Vagina (tissue), 2 donors: ENCODE measurements at regions not wholly inside any gene's neighbourhood (a gene's known extent, or its start where the extent isn't known, plus 50 kb on each side); places are given as distances from the start of the nearest gene placed in this dataset.

Experiments used
- DNase-seq, 2 donors: peaks; one replicate each; pipeline ENCODE4 v3.0.0-alpha.2; 2017; ENCODE audit errors: extremely low spot score in 2 of 2
- H3K27ac ChIP-seq: fragments of 200-600 bp; sonication (generic); one replicate; pipeline ENCODE4 v1.5.1; 2019
- H3K27me3 ChIP-seq: fragments of 200-600 bp; sonication (generic); one replicate; pipeline ENCODE4 v1.5.1; 2019
- H3K36me3 ChIP-seq, 2 donors: fragments of 200-600 bp; sonication (generic); one replicate each; pipeline ENCODE4 v1.5.1; 2017 to 2019
- H3K4me1 ChIP-seq: fragments of 200-600 bp; sonication (generic); one replicate; pipeline ENCODE4 v1.5.1; 2019
- H3K4me3 ChIP-seq, 2 donors: fragments of 200-600 bp; sonication (generic); 1 replicate in 1 of 2; 2 replicates in 1 of 2; pipeline ENCODE4 v1.5.1; 2016 to 2019
- H3K9me3 ChIP-seq: fragments of 200-600 bp; sonication (generic); one replicate; pipeline ENCODE4 v1.5.1; 2019
- CTCF ChIP-seq, 3 experiments: fragments of 450-650 bp in 2 of 3; fragments of 200-600 bp in 1 of 3; sonication (generic) in 1 of 3; IDR thresholded peaks; one replicate each; pipeline ENCODE4 v1.5.1; 2017 to 2019; ENCODE audit warnings: antibody characterized with exemption in 3 of 3, mild to moderate bottlenecking in 2 of 3, moderate library complexity in 2 of 3
- POLR2A ChIP-seq, 2 donors: fragments of 450-650 bp; IDR thresholded peaks; one replicate each; pipeline ENCODE4 v1.6.1; 2017; ENCODE audit warnings: antibody characterized with exemption in 2 of 2, mild to moderate bottlenecking in 2 of 2, moderate library complexity in 2 of 2
- POLR2AphosphoS5 ChIP-seq, 2 donors: sonication (generic); formaldehyde crosslinking; IDR thresholded peaks; one replicate each; pipeline ENCODE4 v1.9.0; 2017; ENCODE audit warnings: antibody characterized with exemption in 2 of 2, mild to moderate bottlenecking in 2 of 2, low read depth in 1 of 2; ENCODE audit not compliant: insufficient read depth in 1 of 2
- intact Hi-C: fragments of 100-400 bp; cut with DNase I; formaldehyde crosslinking; loops from one replicate; pipeline ENCODE4 v1.15.1; 2023

GRCh38 chr5:3029396-3029795, 277.9 kb upstream of the IRX2 start:
- TF ChIP-seq POLR2AphosphoS5 (IDR thresholded peaks at IDR 0.05; ENCODE audit: insufficient read depth in 1 of 2, low read depth in 1 of 2) (no peak), CTCF (IDR thresholded peaks at IDR 0.05) (no peak), POLR2A (IDR thresholded peaks at IDR 0.05) (no peak)

GRCh38 chr5:3027866-3028635, 276.6 kb upstream of the IRX2 start:
- Histone ChIP-seq H3K36me3 (no peaks in the 10 kb centered on the region), H3K27me3 (no peaks in the 10 kb centered on the region), H3K4me3 (no peak overlapping the region), H3K9me3 (no peaks in the 10 kb centered on the region), H3K4me1 (no peaks in the 10 kb centered on the region), H3K27ac (no peak overlapping the region)
- TF ChIP-seq POLR2AphosphoS5 (IDR thresholded peaks at IDR 0.05; ENCODE audit: insufficient read depth in 1 of 2, low read depth in 1 of 2): no peak
- TF ChIP-seq CTCF (IDR thresholded peaks at IDR 0.05): no peak
- no peak for TF ChIP-seq POLR2A (IDR thresholded peaks at IDR 0.05)
- peak; percentile 52 to 71 for DNase-seq
- intact Hi-C loops: no loop called here

More at GRCh38 chr5:3029396-3029795, 277.9 kb upstream of the IRX2 start:
- Histone ChIP-seq H3K4me3 (no peak overlapping the region), H3K4me1 (no peaks in the 10 kb centered on the region), H3K9me3 (no peaks in the 10 kb centered on the region), H3K27me3 (no peaks in the 10 kb centered on the region), H3K27ac (no peak overlapping the region), H3K36me3 (no peaks in the 10 kb centered on the region)
- DNase-seq: peak; percentile 47 to 81
- intact Hi-C loops: no loop called here

GRCh38 chr5:3027185-3027865, 275.8 kb upstream of the IRX2 start:
- Histone ChIP-seq H3K27ac (no peak overlapping the region), H3K9me3 (no peaks in the 10 kb centered on the region), H3K4me3 (no peak overlapping the region), H3K4me1 (no peaks in the 10 kb centered on the region), H3K27me3 (no peaks in the 10 kb centered on the region), H3K36me3 (no peaks in the 10 kb centered on the region)
- intact Hi-C loops: no loop called here
- TF ChIP-seq CTCF (IDR thresholded peaks at IDR 0.05) (no peak), POLR2A (IDR thresholded peaks at IDR 0.05) (no peak), POLR2AphosphoS5 (IDR thresholded peaks at IDR 0.05; ENCODE audit: insufficient read depth in 1 of 2, low read depth in 1 of 2) (no peak)
- DNase-seq: peak; percentile 74 to 91

GRCh38 chr5:3026651-3027050, 275.2 kb upstream of the IRX2 start:
- no peaks in the 10 kb centered on the region for H3K36me3 ChIP-seq
- no peak overlapping the region for H3K27ac ChIP-seq

More at GRCh38 chr5:3026651-3027050, 275.2 kb upstream of the IRX2 start:
- DNase-seq: peak; percentile 40 to 54
- Histone ChIP-seq H3K4me1 (no peaks in the 10 kb centered on the region), H3K9me3 (no peaks in the 10 kb centered on the region), H3K4me3 (no peak overlapping the region), H3K27me3 (no peaks in the 10 kb centered on the region)
- intact Hi-C loops: no loop called here
- TF ChIP-seq CTCF (IDR thresholded peaks at IDR 0.05): no peak
